ENCODE measurements at regions not wholly inside any gene's neighbourhood (a gene's known extent, or its start where the extent isn't known, plus 50 kb on each side); places are given as distances from the start of the nearest gene placed in this dataset.

- H3K4me1 Mint-ChIP-seq, result no peaks in the 10 kb centered on the region
- Histone ChIP-seq H3K9me3 (ENCODE audit: control insufficient read depth in 2 of 2, low read length in 2 of 2) (no peaks in the 10 kb centered on the region), H3K27ac (ENCODE audit: insufficient read depth, low read length, poor library complexity, severe bottlenecking) (no peak overlapping the region), H3K36me3 (ENCODE audit: control insufficient read depth, insufficient read depth, low read length) (no peaks in the 10 kb centered on the region), H3K4me3 (ENCODE audit: low read depth, low read length) (no peak overlapping the region), H3K4me1 (ENCODE audit: control insufficient read depth, insufficient read depth, low read length, poor library complexity, severe bottlenecking) (no peaks in the 10 kb centered on the region), H3K27me3 (ENCODE audit: control insufficient read depth, insufficient read depth, low read length) (no peaks in the 10 kb centered on the region)
- H3K27ac Mint-ChIP-seq, result peak overlapping the region in 1 of 3 donors; percentile 54
- no peaks in the 10 kb centered on the region for H3K36me3 Mint-ChIP-seq
- H3K27me3 Mint-ChIP-seq, result peaks cover 11% of the 10 kb centered on the region
- no peaks in the 10 kb centered on the region for H3K9me3 Mint-ChIP-seq
- ATAC-seq (ENCODE audit: low read depth in 2 of 2) (no peak), DNase-seq (no peak)
- no peak overlapping the region for H3K4me3 Mint-ChIP-seq
These were observed 86.2 kb downstream of the SDC1 start for GRCh38 chr2:20138696-20139095.

- no peak overlapping the region for H3K27ac ChIP-seq (ENCODE audit: insufficient read depth, low read length, poor library complexity, severe bottlenecking)
- ATAC-seq (ENCODE audit: low read depth in 2 of 2) (no peak), DNase-seq (no peak)
- Mint-ChIP-seq H3K36me3 (no peaks in the 10 kb centered on the region), H3K27ac (no peak overlapping the region), H3K9me3 (no peaks in the 10 kb centered on the region), H3K27me3 (peaks cover 11% of the 10 kb centered on the region), H3K4me3 (no peak overlapping the region), H3K4me1 (no peaks in the 10 kb centered on the region)
- H3K9me3 ChIP-seq (ENCODE audit: control insufficient read depth in 2 of 2, low read length in 2 of 2), result no peaks in the 10 kb centered on the region
- H3K4me1 ChIP-seq (ENCODE audit: control insufficient read depth, insufficient read depth, low read length, poor library complexity, severe bottlenecking), result no peaks in the 10 kb centered on the region
- H3K36me3 ChIP-seq (ENCODE audit: control insufficient read depth, insufficient read depth, low read length), result no peaks in the 10 kb centered on the region
- no peak overlapping the region for H3K4me3 ChIP-seq (ENCODE audit: low read depth, low read length)
- no peaks in the 10 kb centered on the region for H3K27me3 ChIP-seq (ENCODE audit: control insufficient read depth, insufficient read depth, low read length)
These were observed 86.5 kb upstream of the LAPTM4A start for GRCh38 chr2:20137884-20138283.

GRCh38 chr2:20137131-20137571 is 85.7 kb upstream of the LAPTM4A start:
- H3K9me3 Mint-ChIP-seq, result no peaks in the 10 kb centered on the region
- H3K27ac ChIP-seq (ENCODE audit: insufficient read depth, low read length, poor library complexity, severe bottlenecking), result no peak overlapping the region
- no peak for ATAC-seq (ENCODE audit: low read depth in 2 of 2)

GRCh38 chr2:20136149-20136548 is 84.7 kb upstream of the LAPTM4A start:
- no peaks in the 10 kb centered on the region for H3K36me3 Mint-ChIP-seq
- DNase-seq, result no peak

More at GRCh38 chr2:20137131-20137571, 85.7 kb upstream of the LAPTM4A start:
- no peaks in the 10 kb centered on the region for H3K4me1 Mint-ChIP-seq
- Histone ChIP-seq H3K9me3 (ENCODE audit: control insufficient read depth in 2 of 2, low read length in 2 of 2) (no peaks in the 10 kb centered on the region), H3K4me3 (ENCODE audit: low read depth, low read length) (no peak overlapping the region), H3K4me1 (ENCODE audit: control insufficient read depth, insufficient read depth, low read length, poor library complexity, severe bottlenecking) (no peaks in the 10 kb centered on the region), H3K27me3 (ENCODE audit: control insufficient read depth, insufficient read depth, low read length) (no peaks in the 10 kb centered on the region), H3K36me3 (ENCODE audit: control insufficient read depth, insufficient read depth, low read length) (no peaks in the 10 kb centered on the region)
- H3K27me3 Mint-ChIP-seq, result peaks cover 16% of the 10 kb centered on the region
- no peak for DNase-seq
- no peaks in the 10 kb centered on the region for H3K36me3 Mint-ChIP-seq
- no peak overlapping the region for H3K4me3 Mint-ChIP-seq
- no peak overlapping the region for H3K27ac Mint-ChIP-seq

GRCh38 chr2:20135631-20136050 is 84.2 kb upstream of the LAPTM4A start:
- no peaks in the 10 kb centered on the region for H3K36me3 ChIP-seq (ENCODE audit: control insufficient read depth, insufficient read depth, low read length)
- no peak overlapping the region for H3K27ac ChIP-seq (ENCODE audit: insufficient read depth, low read length, poor library complexity, severe bottlenecking)
- H3K4me1 ChIP-seq (ENCODE audit: control insufficient read depth, insufficient read depth, low read length, poor library complexity, severe bottlenecking), result no peaks in the 10 kb centered on the region
- no peak overlapping the region for H3K4me3 ChIP-seq (ENCODE audit: low read depth, low read length)
- Mint-ChIP-seq H3K27me3 (peaks cover 19% of the 10 kb centered on the region), H3K36me3 (no peaks in the 10 kb centered on the region), H3K27ac (no peak overlapping the region), H3K4me1 (no peaks in the 10 kb centered on the region), H3K4me3 (no peak overlapping the region), H3K9me3 (peaks cover 0 to 2% (median 0%) of the 10 kb centered on the region in 7 donors)
- ATAC-seq (ENCODE audit: low read depth in 2 of 2) (peak in 1 of 2 donors; percentile 30), DNase-seq (peak in 2 of 3 donors; percentile 6 to 42)
- peaks cover 2% of the 10 kb centered on the region for H3K27me3 ChIP-seq (ENCODE audit: control insufficient read depth, insufficient read depth, low read length)
- H3K9me3 ChIP-seq (ENCODE audit: control insufficient read depth in 2 of 2, low read length in 2 of 2), result no peaks in the 10 kb centered on the region

More at GRCh38 chr2:20136149-20136548, 84.7 kb upstream of the LAPTM4A start:
- Histone ChIP-seq H3K9me3 (ENCODE audit: control insufficient read depth in 2 of 2, low read length in 2 of 2) (no peaks in the 10 kb centered on the region), H3K4me3 (ENCODE audit: low read depth, low read length) (no peak overlapping the region), H3K27ac (ENCODE audit: insufficient read depth, low read length, poor library complexity, severe bottlenecking) (no peak overlapping the region), H3K4me1 (ENCODE audit: control insufficient read depth, insufficient read depth, low read length, poor library complexity, severe bottlenecking) (no peaks in the 10 kb centered on the region), H3K27me3 (ENCODE audit: control insufficient read depth, insufficient read depth, low read length) (peaks cover 2% of the 10 kb centered on the region), H3K36me3 (ENCODE audit: control insufficient read depth, insufficient read depth, low read length) (no peaks in the 10 kb centered on the region)
- H3K27me3 Mint-ChIP-seq, result peaks cover 19% of the 10 kb centered on the region
- H3K4me3 Mint-ChIP-seq, result no peak overlapping the region
- peaks cover 0 to 2% (median 0%) of the 10 kb centered on the region in 7 donors for H3K9me3 Mint-ChIP-seq
- no peaks in the 10 kb centered on the region for H3K4me1 Mint-ChIP-seq
- no peak for ATAC-seq (ENCODE audit: low read depth in 2 of 2)
- no peak overlapping the region for H3K27ac Mint-ChIP-seq

GRCh38 chr2:20132990-20133535 is 81.6 kb upstream of the LAPTM4A start:
- H3K4me3 Mint-ChIP-seq, result no peak overlapping the region
- no peaks in the 10 kb centered on the region for H3K4me1 Mint-ChIP-seq
- Histone ChIP-seq H3K36me3 (ENCODE audit: control insufficient read depth, insufficient read depth, low read length) (no peaks in the 10 kb centered on the region), H3K4me3 (ENCODE audit: low read depth, low read length) (no peak overlapping the region), H3K27me3 (ENCODE audit: control insufficient read depth, insufficient read depth, low read length) (peaks cover 2% of the 10 kb centered on the region), H3K4me1 (ENCODE audit: control insufficient read depth, insufficient read depth, low read length, poor library complexity, severe bottlenecking) (no peaks in the 10 kb centered on the region), H3K27ac (ENCODE audit: insufficient read depth, low read length, poor library complexity, severe bottlenecking) (no peak overlapping the region), H3K9me3 (ENCODE audit: control insufficient read depth in 2 of 2, low read length in 2 of 2) (no peaks in the 10 kb centered on the region)
- H3K9me3 Mint-ChIP-seq, result peaks cover 0 to 2% (median 0%) of the 10 kb centered on the region in 7 donors
- no peak overlapping the region for H3K27ac Mint-ChIP-seq
- ATAC-seq (ENCODE audit: low read depth in 2 of 2) (no peak), DNase-seq (no peak)
- peaks cover 25% of the 10 kb centered on the region for H3K27me3 Mint-ChIP-seq
- no peaks in the 10 kb centered on the region for H3K36me3 Mint-ChIP-seq

- H3K27me3 ChIP-seq (ENCODE audit: control insufficient read depth, insufficient read depth, low read length), result peaks cover 2% of the 10 kb centered on the region
- peaks cover 0 to 2% (median 0%) of the 10 kb centered on the region in 7 donors for H3K9me3 Mint-ChIP-seq
- H3K27me3 Mint-ChIP-seq, result peaks cover 25% of the 10 kb centered on the region
- no peak overlapping the region for H3K4me3 Mint-ChIP-seq
- no peaks in the 10 kb centered on the region for H3K4me1 ChIP-seq (ENCODE audit: control insufficient read depth, insufficient read depth, low read length, poor library complexity, severe bottlenecking)
- DNase-seq, result no peak
- no peak overlapping the region for H3K27ac ChIP-seq (ENCODE audit: insufficient read depth, low read length, poor library complexity, severe bottlenecking)
- no peaks in the 10 kb centered on the region for H3K9me3 ChIP-seq (ENCODE audit: control insufficient read depth in 2 of 2, low read length in 2 of 2)
- H3K36me3 Mint-ChIP-seq, result no peaks in the 10 kb centered on the region
- ATAC-seq (ENCODE audit: low read depth in 2 of 2), result no peak
- H3K27ac Mint-ChIP-seq, result peak overlapping the region in 1 of 3 donors; percentile 15
- H3K36me3 ChIP-seq (ENCODE audit: control insufficient read depth, insufficient read depth, low read length), result no peaks in the 10 kb centered on the region
- no peak overlapping the region for H3K4me3 ChIP-seq (ENCODE audit: low read depth, low read length)
- no peaks in the 10 kb centered on the region for H3K4me1 Mint-ChIP-seq
These were observed 79.6 kb upstream of the LAPTM4A start for GRCh38 chr2:20130821-20131645.
